Vagina (tissue), 2 donors: ENCODE measurements at regions not wholly inside any gene's neighbourhood (a gene's known extent, or its start where the extent isn't known, plus 50 kb on each side); places are given as distances from the start of the nearest gene placed in this dataset.

Experiments used
- DNase-seq, 2 donors: peaks; one replicate each; pipeline ENCODE4 v3.0.0-alpha.2; 2017; ENCODE audit errors: extremely low spot score in 2 of 2
- H3K27ac ChIP-seq: fragments of 200-600 bp; sonication (generic); one replicate; pipeline ENCODE4 v1.5.1; 2019
- H3K27me3 ChIP-seq: fragments of 200-600 bp; sonication (generic); one replicate; pipeline ENCODE4 v1.5.1; 2019
- H3K36me3 ChIP-seq, 2 donors: fragments of 200-600 bp; sonication (generic); one replicate each; pipeline ENCODE4 v1.5.1; 2017 to 2019
- H3K4me1 ChIP-seq: fragments of 200-600 bp; sonication (generic); one replicate; pipeline ENCODE4 v1.5.1; 2019
- H3K4me3 ChIP-seq, 2 donors: fragments of 200-600 bp; sonication (generic); 1 replicate in 1 of 2; 2 replicates in 1 of 2; pipeline ENCODE4 v1.5.1; 2016 to 2019
- H3K9me3 ChIP-seq: fragments of 200-600 bp; sonication (generic); one replicate; pipeline ENCODE4 v1.5.1; 2019
- CTCF ChIP-seq, 3 experiments: fragments of 450-650 bp in 2 of 3; fragments of 200-600 bp in 1 of 3; sonication (generic) in 1 of 3; IDR thresholded peaks; one replicate each; pipeline ENCODE4 v1.5.1; 2017 to 2019; ENCODE audit warnings: antibody characterized with exemption in 3 of 3, mild to moderate bottlenecking in 2 of 3, moderate library complexity in 2 of 3
- POLR2A ChIP-seq, 2 donors: fragments of 450-650 bp; IDR thresholded peaks; one replicate each; pipeline ENCODE4 v1.6.1; 2017; ENCODE audit warnings: antibody characterized with exemption in 2 of 2, mild to moderate bottlenecking in 2 of 2, moderate library complexity in 2 of 2
- POLR2AphosphoS5 ChIP-seq, 2 donors: sonication (generic); formaldehyde crosslinking; IDR thresholded peaks; one replicate each; pipeline ENCODE4 v1.9.0; 2017; ENCODE audit warnings: antibody characterized with exemption in 2 of 2, mild to moderate bottlenecking in 2 of 2, low read depth in 1 of 2; ENCODE audit not compliant: insufficient read depth in 1 of 2
- intact Hi-C: fragments of 100-400 bp; cut with DNase I; formaldehyde crosslinking; loops from one replicate; pipeline ENCODE4 v1.15.1; 2023

DNA sequence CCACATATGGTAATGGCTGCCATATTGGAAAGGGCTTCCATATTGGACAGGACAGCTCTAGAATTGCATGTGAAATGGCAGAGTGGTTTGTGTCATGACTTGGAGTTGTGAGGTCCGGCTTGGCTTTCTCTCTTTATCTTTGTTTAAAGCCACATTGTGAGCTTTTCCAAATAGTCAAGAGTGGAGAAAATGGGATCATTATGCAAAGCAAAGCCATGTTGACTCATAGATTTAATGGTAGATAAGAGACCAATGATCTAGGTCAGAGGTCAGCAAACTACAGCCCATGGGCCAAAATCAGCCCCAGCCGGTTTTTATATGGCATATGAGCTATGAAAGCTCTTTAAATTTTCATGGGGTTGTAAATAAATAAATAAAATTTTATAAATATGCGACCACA is 449.1 kb downstream of the BCL11B start:
- no peaks in the 10 kb centered on the region for H3K27me3 ChIP-seq

DNA sequence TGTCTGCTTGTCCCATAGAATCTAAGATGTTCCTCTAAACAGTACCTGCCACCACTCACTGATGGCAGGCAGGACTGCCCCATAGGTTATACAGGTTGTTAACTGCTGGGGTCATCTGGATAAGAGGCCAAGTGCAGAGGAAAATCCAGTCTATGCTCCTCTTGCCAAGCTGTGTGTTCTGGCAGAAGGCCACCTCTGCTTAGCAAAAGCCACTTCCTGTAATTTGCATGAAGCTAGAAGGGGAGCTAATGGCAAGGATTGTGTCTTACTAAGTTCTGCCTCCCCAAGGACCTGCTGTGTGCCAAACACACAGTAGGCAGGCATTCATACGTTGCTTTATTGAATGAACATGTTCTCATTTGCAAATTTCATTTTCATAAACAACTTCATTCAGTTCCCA is 445.4 kb downstream of the BCL11B start:
- Histone ChIP-seq H3K9me3 (no peaks in the 10 kb centered on the region), H3K4me1 (no peaks in the 10 kb centered on the region), H3K36me3 (no peaks in the 10 kb centered on the region), H3K4me3 (no peak overlapping the region), H3K27me3 (no peaks in the 10 kb centered on the region), H3K27ac (no peak overlapping the region)
- no peak for DNase-seq
- TF ChIP-seq POLR2A (IDR thresholded peaks at IDR 0.05) (no peak), POLR2AphosphoS5 (IDR thresholded peaks at IDR 0.05; ENCODE audit: insufficient read depth in 1 of 2, low read depth in 1 of 2) (no peak), CTCF (IDR thresholded peaks at IDR 0.05) (no peak)
- intact Hi-C loops = no loop called here

More for the DNA sequence above, 449.1 kb downstream of the BCL11B start:
- Histone ChIP-seq H3K4me1 (no peaks in the 10 kb centered on the region), H3K4me3 (no peak overlapping the region), H3K27ac (no peak overlapping the region), H3K9me3 (no peaks in the 10 kb centered on the region), H3K36me3 (no peaks in the 10 kb centered on the region)
- TF ChIP-seq POLR2A (IDR thresholded peaks at IDR 0.05) (no peak), POLR2AphosphoS5 (IDR thresholded peaks at IDR 0.05; ENCODE audit: insufficient read depth in 1 of 2, low read depth in 1 of 2) (no peak), CTCF (IDR thresholded peaks at IDR 0.05) (no peak)
- no peak for DNase-seq
- intact Hi-C loops = no loop called here

DNA sequence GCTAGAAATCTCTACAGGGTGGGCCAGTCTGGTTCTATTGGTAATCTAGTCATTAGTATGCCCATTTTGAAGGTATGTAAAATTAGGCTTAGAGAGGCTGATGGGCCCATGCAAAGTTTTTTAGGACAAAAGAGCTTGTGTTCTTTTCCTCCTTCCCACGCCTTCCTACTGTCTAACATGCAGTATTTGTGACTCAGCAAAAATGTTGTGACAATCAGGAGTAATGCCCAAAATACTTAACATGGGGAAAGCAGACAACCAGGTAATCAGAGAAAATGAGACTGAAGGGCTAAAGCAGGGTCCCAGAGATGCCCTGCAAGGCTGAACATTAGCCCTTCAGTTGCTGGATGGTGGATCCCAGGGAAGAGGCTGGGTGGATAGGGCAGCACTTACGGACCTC is 437.9 kb downstream of the BCL11B start:
- no peaks in the 10 kb centered on the region for H3K9me3 ChIP-seq
- DNase-seq = no peak
- H3K4me1 ChIP-seq = no peaks in the 10 kb centered on the region
- H3K27ac ChIP-seq = no peak overlapping the region
- no peak overlapping the region for H3K4me3 ChIP-seq
- H3K27me3 ChIP-seq = no peaks in the 10 kb centered on the region
- intact Hi-C loops = no loop called here
- TF ChIP-seq CTCF (IDR thresholded peaks at IDR 0.05) (no peak), POLR2AphosphoS5 (IDR thresholded peaks at IDR 0.05; ENCODE audit: insufficient read depth in 1 of 2, low read depth in 1 of 2) (no peak), POLR2A (IDR thresholded peaks at IDR 0.05) (no peak)
- H3K36me3 ChIP-seq = no peaks in the 10 kb centered on the region

GRCh38 chr14:98835051-98835824 is 436.8 kb downstream of the BCL11B start:
- Histone ChIP-seq H3K9me3 (no peaks in the 10 kb centered on the region), H3K4me1 (no peaks in the 10 kb centered on the region), H3K27me3 (no peaks in the 10 kb centered on the region), H3K36me3 (no peaks in the 10 kb centered on the region), H3K4me3 (no peak overlapping the region), H3K27ac (no peak overlapping the region)
- TF ChIP-seq CTCF (IDR thresholded peaks at IDR 0.05) (no peak), POLR2AphosphoS5 (IDR thresholded peaks at IDR 0.05; ENCODE audit: insufficient read depth in 1 of 2, low read depth in 1 of 2) (no peak), POLR2A (IDR thresholded peaks at IDR 0.05) (no peak)
- intact Hi-C loops = no loop called here
- no peak for DNase-seq

DNA sequence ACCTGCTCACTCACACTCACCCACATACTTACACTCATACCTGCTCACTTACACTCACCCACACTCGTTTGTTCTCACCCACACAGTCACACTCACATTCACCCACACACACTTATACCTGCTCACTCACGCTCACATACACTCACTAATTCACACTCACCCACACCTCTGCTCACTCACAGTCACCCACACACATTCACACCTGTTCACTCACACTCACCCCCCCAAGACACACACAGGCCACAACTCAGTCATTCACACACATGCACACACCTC is 436.2 kb downstream of the BCL11B start:
- Histone ChIP-seq H3K27me3 (no peaks in the 10 kb centered on the region), H3K27ac (no peak overlapping the region), H3K4me1 (no peaks in the 10 kb centered on the region), H3K4me3 (no peak overlapping the region), H3K36me3 (no peaks in the 10 kb centered on the region), H3K9me3 (no peaks in the 10 kb centered on the region)
- intact Hi-C loops = no loop called here
- DNase-seq = no peak
- TF ChIP-seq POLR2AphosphoS5 (IDR thresholded peaks at IDR 0.05; ENCODE audit: insufficient read depth in 1 of 2, low read depth in 1 of 2) (no peak), POLR2A (IDR thresholded peaks at IDR 0.05) (no peak), CTCF (IDR thresholded peaks at IDR 0.05) (no peak)
